ENCODE measurements at regions not wholly inside any gene's neighbourhood (a gene's known extent, or its start where the extent isn't known, plus 50 kb on each side); places are given as distances from the start of the nearest gene placed in this dataset.

DNA sequence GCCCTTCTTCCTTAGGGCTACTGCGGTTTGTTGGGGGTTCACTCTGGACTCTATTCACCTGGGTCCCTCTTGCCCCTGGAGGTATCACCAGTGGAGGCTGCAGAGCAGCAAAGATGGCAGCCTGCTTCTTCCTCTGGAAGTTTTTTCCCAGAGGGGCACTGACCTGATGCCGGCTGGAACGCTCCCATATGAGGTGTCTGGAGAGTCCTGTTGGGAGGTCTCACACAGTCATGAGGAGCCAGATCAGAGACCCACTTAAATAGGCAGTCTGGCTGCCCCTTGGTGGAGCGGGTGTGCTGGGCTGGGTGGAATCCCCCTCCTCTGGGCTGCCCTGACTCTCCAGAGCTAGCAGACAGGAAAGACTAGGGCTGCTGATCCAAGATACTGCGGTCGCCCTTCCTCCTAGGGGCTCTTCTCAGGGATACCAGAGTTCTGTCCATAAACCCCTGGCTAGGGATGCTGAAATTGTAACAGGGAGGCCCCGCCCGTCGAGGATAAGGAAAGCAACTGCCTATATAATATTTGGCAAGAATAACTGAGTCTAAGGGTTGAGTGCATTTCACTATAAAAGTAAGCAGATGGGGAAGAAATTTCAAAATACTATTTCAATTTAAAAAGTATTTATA lies 140.7 kb downstream of the NOL4 start:
- H3K27me3 ChIP-seq (ENCODE audit: low read depth, low read length), result no peaks in the 10 kb centered on the region
- no peak overlapping the region for H2AFZ ChIP-seq (ENCODE audit: low read depth, low read length)
- no peak overlapping the region for H3K9ac ChIP-seq (ENCODE audit: low read length)
- H3K4me1 ChIP-seq (ENCODE audit: low read length), result no peaks in the 10 kb centered on the region
- no peaks in the 10 kb centered on the region for H3K9me3 ChIP-seq (ENCODE audit: insufficient read depth, low read length)
- H4K20me1 ChIP-seq (ENCODE audit: insufficient read depth, low read length), result no peaks in the 10 kb centered on the region
- no peak overlapping the region for H3K4me2 ChIP-seq (ENCODE audit: low read length)
- no peaks in the 10 kb centered on the region for H3K79me2 ChIP-seq (ENCODE audit: low read length)
- H3K36me3 ChIP-seq (replicated peaks; ENCODE audit: low read depth, low read length), result no peaks in the 10 kb centered on the region
- H3K27ac ChIP-seq (ENCODE audit: low read length), result no peak overlapping the region
- H3K4me3 ChIP-seq (ENCODE audit: low read length), result no peak overlapping the region
- no peak for TF ChIP-seq EZH2phosphoT487 (IDR thresholded peaks at IDR 0.05; ENCODE audit: low read depth)
- TF ChIP-seq, protein P1, sequence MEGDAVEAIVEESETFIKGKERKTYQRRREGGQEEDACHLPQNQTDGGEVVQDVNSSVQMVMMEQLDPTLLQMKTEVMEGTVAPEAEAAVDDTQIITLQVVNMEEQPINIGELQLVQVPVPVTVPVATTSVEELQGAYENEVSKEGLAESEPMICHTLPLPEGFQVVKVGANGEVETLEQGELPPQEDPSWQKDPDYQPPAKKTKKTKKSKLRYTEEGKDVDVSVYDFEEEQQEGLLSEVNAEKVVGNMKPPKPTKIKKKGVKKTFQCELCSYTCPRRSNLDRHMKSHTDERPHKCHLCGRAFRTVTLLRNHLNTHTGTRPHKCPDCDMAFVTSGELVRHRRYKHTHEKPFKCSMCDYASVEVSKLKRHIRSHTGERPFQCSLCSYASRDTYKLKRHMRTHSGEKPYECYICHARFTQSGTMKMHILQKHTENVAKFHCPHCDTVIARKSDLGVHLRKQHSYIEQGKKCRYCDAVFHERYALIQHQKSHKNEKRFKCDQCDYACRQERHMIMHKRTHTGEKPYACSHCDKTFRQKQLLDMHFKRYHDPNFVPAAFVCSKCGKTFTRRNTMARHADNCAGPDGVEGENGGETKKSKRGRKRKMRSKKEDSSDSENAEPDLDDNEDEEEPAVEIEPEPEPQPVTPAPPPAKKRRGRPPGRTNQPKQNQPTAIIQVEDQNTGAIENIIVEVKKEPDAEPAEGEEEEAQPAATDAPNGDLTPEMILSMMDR (IDR thresholded peaks at IDR 0.05; ENCODE audit: low read depth, low read length), result no peak

DNA sequence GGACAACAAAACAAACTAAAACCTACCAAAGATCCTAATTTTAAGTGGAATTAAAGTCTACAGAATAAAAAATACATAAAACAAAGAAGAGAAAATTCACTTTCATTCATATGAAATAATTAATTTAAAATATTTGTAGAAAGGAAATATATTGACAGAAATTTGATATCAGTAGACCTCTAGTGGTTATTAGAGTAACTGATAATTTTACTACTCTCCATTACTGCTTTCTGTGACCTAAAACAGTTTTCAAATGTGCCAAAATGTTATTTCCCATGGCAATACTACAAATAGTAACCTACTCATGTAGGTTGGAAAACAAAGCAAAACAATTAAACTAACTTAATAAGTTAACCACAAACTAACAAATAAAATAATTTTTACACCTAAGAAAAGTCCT lies 147.1 kb downstream of the NOL4 start:
- H3K9ac ChIP-seq (ENCODE audit: low read length), result no peak overlapping the region
- no peak overlapping the region for H3K4me2 ChIP-seq (ENCODE audit: low read length)
- H2AFZ ChIP-seq (ENCODE audit: low read depth, low read length), result no peak overlapping the region
- H4K20me1 ChIP-seq (ENCODE audit: insufficient read depth, low read length), result no peaks in the 10 kb centered on the region
- H3K9me3 ChIP-seq (ENCODE audit: insufficient read depth, low read length), result no peaks in the 10 kb centered on the region
- H3K27me3 ChIP-seq (ENCODE audit: low read depth, low read length), result no peaks in the 10 kb centered on the region
- no peaks in the 10 kb centered on the region for H3K79me2 ChIP-seq (ENCODE audit: low read length)
- H3K4me1 ChIP-seq (ENCODE audit: low read length), result no peaks in the 10 kb centered on the region
- H3K4me3 ChIP-seq (ENCODE audit: low read length), result no peak overlapping the region
- TF ChIP-seq, protein P1 (IDR thresholded peaks at IDR 0.05; ENCODE audit: low read depth, low read length), result peak; percentile 32
- no peak for TF ChIP-seq EZH2phosphoT487 (IDR thresholded peaks at IDR 0.05; ENCODE audit: low read depth)
- H3K27ac ChIP-seq (ENCODE audit: low read length), result no peak overlapping the region
- no peaks in the 10 kb centered on the region for H3K36me3 ChIP-seq (replicated peaks; ENCODE audit: low read depth, low read length)

DNA sequence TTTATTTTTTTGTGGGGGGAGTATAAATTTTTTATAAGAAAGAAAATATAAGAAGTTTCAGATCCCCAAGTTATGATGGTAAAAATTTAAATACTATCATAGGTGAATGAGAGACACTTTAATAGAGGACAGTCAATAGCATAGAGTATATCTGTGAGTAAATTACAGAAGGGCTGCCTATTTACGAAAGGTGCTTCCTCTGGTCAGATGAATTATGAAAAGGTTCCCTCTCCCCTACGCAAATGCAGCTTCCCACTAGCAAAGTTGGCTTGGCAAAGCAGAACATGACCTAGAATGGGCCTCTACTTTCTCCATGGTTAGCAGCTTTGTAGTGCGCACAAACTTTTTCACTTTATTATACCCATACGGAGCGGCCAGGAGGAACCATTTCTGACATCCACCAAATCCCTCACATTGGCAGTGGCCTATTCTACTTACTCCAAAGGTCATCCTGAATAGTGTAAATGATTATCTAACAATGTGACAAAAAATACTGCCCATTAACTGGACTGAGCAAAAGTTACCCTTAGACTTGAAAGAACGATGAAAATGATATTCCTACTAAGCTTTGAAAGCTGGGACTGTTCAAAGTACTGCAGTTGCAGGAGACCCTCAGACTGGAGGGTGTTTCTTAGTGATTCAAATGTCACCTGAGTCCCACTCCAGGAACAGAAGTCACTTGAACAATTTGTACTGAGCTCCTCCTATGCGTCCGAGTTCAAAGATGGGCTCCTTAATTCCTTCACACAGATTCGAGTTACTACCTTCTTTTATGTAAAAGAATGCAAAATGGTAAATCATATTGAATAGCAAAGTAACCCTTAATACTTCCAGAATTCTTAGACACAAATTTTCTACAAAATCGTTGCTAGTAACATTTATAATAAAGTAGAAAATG lies 148.5 kb downstream of the NOL4 start:
- H3K27me3 ChIP-seq (ENCODE audit: low read depth, low read length), result no peaks in the 10 kb centered on the region
- TF ChIP-seq EZH2phosphoT487 (IDR thresholded peaks at IDR 0.05; ENCODE audit: low read depth), result no peak
- TF ChIP-seq, protein P1 (IDR thresholded peaks at IDR 0.05; ENCODE audit: low read depth, low read length), result no peak

DNA sequence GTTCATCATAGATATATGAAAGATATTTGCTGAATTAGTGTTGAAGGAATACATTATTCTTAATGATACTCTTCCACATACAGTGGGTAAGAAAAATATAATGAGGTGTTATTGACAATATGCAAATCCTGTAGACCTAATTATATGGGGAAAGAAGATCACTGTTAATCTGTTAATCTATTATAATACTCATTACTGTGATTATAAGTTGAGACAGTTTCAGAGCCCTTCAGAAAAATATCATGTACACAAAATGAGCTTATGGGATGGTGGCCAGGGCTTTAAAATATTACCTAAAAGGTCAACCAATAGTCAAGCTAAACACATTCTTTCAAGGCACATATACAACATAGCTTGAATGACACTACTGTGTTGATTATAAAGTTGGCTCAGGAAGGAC lies 163.5 kb downstream of the NOL4 start:
- H3K4me2 ChIP-seq (ENCODE audit: low read length), result no peak overlapping the region
- H3K36me3 ChIP-seq (replicated peaks; ENCODE audit: low read depth, low read length), result no peaks in the 10 kb centered on the region
- H2AFZ ChIP-seq (ENCODE audit: low read depth, low read length), result no peak overlapping the region
- H3K9ac ChIP-seq (ENCODE audit: low read length), result no peak overlapping the region
- no peaks in the 10 kb centered on the region for H4K20me1 ChIP-seq (ENCODE audit: insufficient read depth, low read length)
- H3K79me2 ChIP-seq (ENCODE audit: low read length), result no peaks in the 10 kb centered on the region
- no peak overlapping the region for H3K4me3 ChIP-seq (ENCODE audit: low read length)
- peaks cover 3% of the 10 kb centered on the region; the same call in 1 of the 2 replicates for H3K9me3 ChIP-seq (ENCODE audit: insufficient read depth, low read length)
- TF ChIP-seq, protein P1 (IDR thresholded peaks at IDR 0.05; ENCODE audit: low read depth, low read length), result no peak
- TF ChIP-seq EZH2phosphoT487 (IDR thresholded peaks at IDR 0.05; ENCODE audit: low read depth), result no peak
- no peaks in the 10 kb centered on the region for H3K27me3 ChIP-seq (ENCODE audit: low read depth, low read length)
- H3K4me1 ChIP-seq (ENCODE audit: low read length), result no peaks in the 10 kb centered on the region
- no peak overlapping the region for H3K27ac ChIP-seq (ENCODE audit: low read length)

More for the DNA sequence above, 148.5 kb downstream of the NOL4 start:
- no peak overlapping the region for H3K4me2 ChIP-seq (ENCODE audit: low read length)
- H3K4me3 ChIP-seq (ENCODE audit: low read length), result no peak overlapping the region
- H4K20me1 ChIP-seq (ENCODE audit: insufficient read depth, low read length), result no peaks in the 10 kb centered on the region
- no peaks in the 10 kb centered on the region for H3K36me3 ChIP-seq (replicated peaks; ENCODE audit: low read depth, low read length)
- no peaks in the 10 kb centered on the region for H3K4me1 ChIP-seq (ENCODE audit: low read length)
- H3K9me3 ChIP-seq (ENCODE audit: insufficient read depth, low read length), result no peaks in the 10 kb centered on the region
- H2AFZ ChIP-seq (ENCODE audit: low read depth, low read length), result no peak overlapping the region
- no peak overlapping the region for H3K27ac ChIP-seq (ENCODE audit: low read length)
- no peak overlapping the region for H3K9ac ChIP-seq (ENCODE audit: low read length)
- H3K79me2 ChIP-seq (ENCODE audit: low read length), result no peaks in the 10 kb centered on the region

All from OCI-LY3 (cell line).